ENCODE measurements at regions not wholly inside any gene's neighbourhood (a gene's known extent, or its start where the extent isn't known, plus 50 kb on each side); places are given as distances from the start of the nearest gene placed in this dataset.

- TF ChIP-seq EZH2 (IDR thresholded peaks at IDR 0.05; ENCODE audit: low read length) (no peak), CTCF (optimal IDR thresholded peaks at IDR 0.05 in 1 of 3, IDR thresholded peaks at IDR 0.05 in 1 of 3, conservative IDR thresholded peaks at IDR 0.05 in 1 of 3; ENCODE audit: extremely low read depth in 1 of 3, insufficient read depth in 2 of 3, low read length in 3 of 3) (no peak)
These were observed 142.1 kb downstream of the BMP2 start for GRCh38 chr20:6909608-6910007.

Measured in keratinocyte (primary cell).